Esophagus squamous epithelium (tissue), 5 donors: ENCODE measurements at regions not wholly inside any gene's neighbourhood (a gene's known extent, or its start where the extent isn't known, plus 50 kb on each side); places are given as distances from the start of the nearest gene placed in this dataset.

ENCODE experiments used
- DNase-seq: peaks from one replicate; lab custom pipeline; 2025; lab: John Stamatoyannopoulos, UW
- H3K27ac ChIP-seq, 4 donors: fragments of 200-600 bp; sonication (generic); one replicate each; pipeline ENCODE4 v1.5.1; 2016 to 2019; ENCODE audit warnings: mild to moderate bottlenecking in 1 of 4
- H3K27me3 ChIP-seq, 4 donors: fragments of 200-600 bp; sonication (generic); 1 replicate in 3 of 4; 2 replicates in 1 of 4; pipeline versions ENCODE4 v1.5.1 to v1.6.0; 2017 to 2021; ENCODE audit warnings: antibody characterized with exemption in 1 of 4
- H3K36me3 ChIP-seq, 3 donors: fragments of 200-600 bp; sonication (generic); one replicate each; pipeline ENCODE4 v1.5.1; 2016 to 2019
- H3K4me1 ChIP-seq, 3 donors: fragments of 200-600 bp; sonication (generic); one replicate each; pipeline ENCODE4 v1.5.1; 2017 to 2019
- H3K4me3 ChIP-seq, 4 donors: fragments of 200-600 bp; sonication (generic); 1 replicate in 3 of 4; 2 replicates in 1 of 4; pipeline ENCODE4 v1.5.1; 2016 to 2019; ENCODE audit warnings: mild to moderate bottlenecking in 2 of 4, moderate library complexity in 1 of 4
- H3K9me3 ChIP-seq, 3 donors: fragments of 200-600 bp; sonication (generic); one replicate each; pipeline ENCODE4 v1.5.1; 2016 to 2019
- POLR2A ChIP-seq, 4 donors: fragments of 450-650 bp; IDR thresholded peaks; one replicate each; pipeline ENCODE4 v1.6.1; 2017; ENCODE audit warnings: antibody characterized with exemption in 4 of 4, mild to moderate bottlenecking in 4 of 4, moderate library complexity in 3 of 4
- WGBS, 2 donors: methylation state at CpG; one replicate each; pipeline ENCODE4 v1.1.5; 2018; 5-methylcytosine and 5-hydroxymethylcytosine counted together
- intact Hi-C: fragments of 100-400 bp; cut with DNase I; formaldehyde crosslinking; loops from one replicate; pipeline ENCODE4 v1.15.0; 2022
- TF ChIP-seq, protein P1 (sequence below), 6 experiments: fragments of 450-650 bp in 4 of 6; fragments of 200-600 bp in 2 of 6; sonication (generic) in 2 of 6; IDR thresholded peaks; one replicate each; pipeline ENCODE4 v1.5.1; 2016 to 2019; ENCODE audit warnings: antibody characterized with exemption in 6 of 6, mild to moderate bottlenecking in 4 of 6, moderate library complexity in 4 of 6
- donor health status: DM: yes; HTN: yes; CAD: no.

DNA sequence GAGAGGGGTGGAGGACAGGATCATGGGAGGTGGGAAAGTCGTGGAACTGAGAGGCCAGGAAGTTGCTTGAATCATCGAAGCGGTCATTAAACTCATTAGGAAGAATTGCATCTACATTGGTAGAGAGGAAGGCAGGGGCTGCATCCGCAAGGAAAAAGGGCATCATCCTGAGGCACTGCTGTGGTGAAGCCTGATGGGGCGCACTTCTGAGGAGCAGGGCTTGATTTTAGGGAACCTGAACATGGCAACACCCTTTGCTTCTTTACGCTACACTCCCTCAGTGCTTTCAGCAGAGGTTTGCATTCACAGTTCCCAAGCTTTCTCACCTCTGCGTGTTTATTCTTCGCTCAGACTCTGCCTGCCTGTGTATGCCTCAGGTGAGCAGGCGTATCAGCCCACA is 352.0 kb upstream of the RAB6C start:
- no peaks in the 10 kb centered on the region for H3K36me3 ChIP-seq
- H3K27me3 ChIP-seq, result no peaks in the 10 kb centered on the region
- no peak overlapping the region for H3K27ac ChIP-seq
- TF ChIP-seq, protein P1, sequence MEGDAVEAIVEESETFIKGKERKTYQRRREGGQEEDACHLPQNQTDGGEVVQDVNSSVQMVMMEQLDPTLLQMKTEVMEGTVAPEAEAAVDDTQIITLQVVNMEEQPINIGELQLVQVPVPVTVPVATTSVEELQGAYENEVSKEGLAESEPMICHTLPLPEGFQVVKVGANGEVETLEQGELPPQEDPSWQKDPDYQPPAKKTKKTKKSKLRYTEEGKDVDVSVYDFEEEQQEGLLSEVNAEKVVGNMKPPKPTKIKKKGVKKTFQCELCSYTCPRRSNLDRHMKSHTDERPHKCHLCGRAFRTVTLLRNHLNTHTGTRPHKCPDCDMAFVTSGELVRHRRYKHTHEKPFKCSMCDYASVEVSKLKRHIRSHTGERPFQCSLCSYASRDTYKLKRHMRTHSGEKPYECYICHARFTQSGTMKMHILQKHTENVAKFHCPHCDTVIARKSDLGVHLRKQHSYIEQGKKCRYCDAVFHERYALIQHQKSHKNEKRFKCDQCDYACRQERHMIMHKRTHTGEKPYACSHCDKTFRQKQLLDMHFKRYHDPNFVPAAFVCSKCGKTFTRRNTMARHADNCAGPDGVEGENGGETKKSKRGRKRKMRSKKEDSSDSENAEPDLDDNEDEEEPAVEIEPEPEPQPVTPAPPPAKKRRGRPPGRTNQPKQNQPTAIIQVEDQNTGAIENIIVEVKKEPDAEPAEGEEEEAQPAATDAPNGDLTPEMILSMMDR (IDR thresholded peaks at IDR 0.05), result no peak
- TF ChIP-seq POLR2A (IDR thresholded peaks at IDR 0.05), result no peak
- 84 to 93% methylated on average over 9 of the region's 9 CpGs for WGBS, 2 donors
- no peaks in the 10 kb centered on the region for H3K4me1 ChIP-seq
- no peaks in the 10 kb centered on the region for H3K9me3 ChIP-seq
- no peak for DNase-seq
- intact Hi-C loops, result no loop called here
- H3K4me3 ChIP-seq, result no peak overlapping the region

DNA sequence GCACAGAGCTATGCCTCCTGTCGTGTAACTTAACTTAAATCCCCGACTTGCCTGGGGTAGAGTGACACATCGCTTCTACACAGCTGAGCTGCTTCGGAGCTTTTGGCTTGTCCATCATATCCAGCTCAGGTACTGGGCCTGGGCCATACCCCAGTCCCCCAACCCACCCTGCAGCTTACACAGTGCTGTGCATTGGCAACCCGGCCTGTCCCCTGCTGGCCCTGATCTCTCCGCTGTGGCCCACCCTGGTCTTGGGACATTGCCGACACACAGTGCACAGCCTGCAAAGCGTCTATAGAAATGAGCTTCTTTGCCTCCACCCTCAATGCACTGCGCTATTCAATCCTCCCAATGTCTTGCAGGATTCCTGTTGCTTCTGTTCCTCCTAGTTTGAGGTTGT is 342.8 kb upstream of the RAB6C start:
- Histone ChIP-seq H3K9me3 (no peaks in the 10 kb centered on the region), H3K4me3 (no peak overlapping the region), H3K4me1 (no peaks in the 10 kb centered on the region), H3K36me3 (no peaks in the 10 kb centered on the region), H3K27me3 (no peaks in the 10 kb centered on the region), H3K27ac (no peak overlapping the region)
- WGBS, 2 donors, result 84 to 94% methylated on average over 9 of the region's 9 CpGs
- no peak for DNase-seq
- intact Hi-C loops, result no loop called here
- TF ChIP-seq POLR2A (IDR thresholded peaks at IDR 0.05), result no peak
- TF ChIP-seq, protein P1 (IDR thresholded peaks at IDR 0.05), result no peak

DNA sequence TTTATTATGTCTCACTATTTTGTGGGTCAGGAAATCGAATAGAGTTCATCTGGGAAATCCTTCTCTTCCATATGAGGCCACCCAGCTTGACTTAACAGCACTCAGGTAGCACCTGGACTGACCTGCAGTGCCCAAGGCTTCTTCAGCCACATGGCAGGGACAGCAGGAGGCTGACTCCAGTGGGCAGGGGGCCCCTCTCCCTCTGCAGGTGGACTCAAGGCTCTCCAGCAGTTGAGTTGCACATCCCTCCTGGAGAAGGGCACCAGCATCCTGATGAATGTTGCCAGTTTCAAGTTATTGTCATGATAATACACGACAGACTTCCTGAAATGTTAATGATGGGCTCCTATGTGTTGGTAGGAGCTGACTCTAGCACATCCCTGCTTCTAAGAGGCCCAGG is 338.1 kb upstream of the RAB6C start:
- DNase-seq, result no peak
- H3K36me3 ChIP-seq, result no peaks in the 10 kb centered on the region
- no peak overlapping the region for H3K4me3 ChIP-seq
- H3K4me1 ChIP-seq, result no peaks in the 10 kb centered on the region
- TF ChIP-seq POLR2A (IDR thresholded peaks at IDR 0.05), result no peak
- TF ChIP-seq, protein P1 (IDR thresholded peaks at IDR 0.05), result no peak
- H3K9me3 ChIP-seq, result no peaks in the 10 kb centered on the region
- H3K27me3 ChIP-seq, result no peaks in the 10 kb centered on the region
- intact Hi-C loops, result no loop called here
- H3K27ac ChIP-seq, result no peak overlapping the region
- 66 to 70% methylated on average over 2 of the region's 2 CpGs for WGBS, 2 donors

DNA sequence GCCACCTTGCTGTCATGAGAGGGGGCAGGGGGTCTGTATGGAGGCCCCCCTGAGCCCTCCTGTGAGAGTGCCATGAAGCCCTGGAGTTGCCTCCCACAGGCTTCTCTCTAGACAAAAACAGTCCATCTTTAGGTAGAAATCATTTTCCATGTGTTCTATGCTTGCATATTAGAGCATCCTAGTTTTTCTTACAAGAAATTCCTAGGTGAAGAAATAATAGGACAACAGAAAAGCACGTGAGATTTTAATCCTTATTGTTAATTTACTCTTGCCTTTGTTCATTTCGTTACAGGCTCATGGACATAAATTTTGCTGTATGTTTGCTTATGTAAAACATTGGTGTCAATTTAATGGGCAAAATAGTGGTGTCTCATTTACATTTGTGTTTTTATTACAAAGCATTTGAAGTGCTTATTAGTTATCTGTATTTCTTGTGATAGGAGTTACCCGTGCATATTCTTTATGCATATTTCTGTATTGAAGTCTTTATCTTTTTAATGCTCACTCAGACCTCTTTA is 336.9 kb upstream of the RAB6C start:
- Histone ChIP-seq H3K4me3 (no peak overlapping the region), H3K4me1 (no peaks in the 10 kb centered on the region), H3K36me3 (no peaks in the 10 kb centered on the region), H3K9me3 (no peaks in the 10 kb centered on the region), H3K27me3 (no peaks in the 10 kb centered on the region), H3K27ac (no peak overlapping the region)
- DNase-seq, result no peak
- TF ChIP-seq, protein P1 (IDR thresholded peaks at IDR 0.05), result no peak
- TF ChIP-seq POLR2A (IDR thresholded peaks at IDR 0.05), result no peak
- intact Hi-C loops, result no loop called here
- WGBS, 2 donors, result 58 to 68% methylated on average over 3 of the region's 3 CpGs

DNA sequence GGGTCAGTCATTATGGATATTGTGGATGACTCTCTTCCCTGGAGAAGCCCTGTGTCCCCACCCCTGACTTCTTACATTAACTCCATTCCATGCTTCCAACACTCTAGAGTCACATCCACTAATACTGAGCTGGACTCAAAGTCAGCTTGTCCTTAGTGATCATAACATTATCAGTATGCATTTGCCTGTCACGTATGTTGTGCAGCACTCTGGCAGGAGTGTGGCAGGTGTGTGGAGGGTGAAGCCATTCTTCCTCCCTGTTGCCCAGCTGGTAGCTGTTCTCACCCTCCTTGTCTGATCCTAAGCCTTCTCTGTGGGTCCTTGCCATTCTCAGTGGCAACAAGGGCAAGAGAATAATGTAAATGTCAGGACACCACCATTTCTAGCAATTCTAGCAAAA is 334.1 kb upstream of the RAB6C start:
- H3K9me3 ChIP-seq, result no peaks in the 10 kb centered on the region
- no peak overlapping the region for H3K4me3 ChIP-seq
- DNase-seq, result no peak
- 80 to 100% methylated on average over 1 of the region's 1 CpG for WGBS, 2 donors
- H3K4me1 ChIP-seq, result no peaks in the 10 kb centered on the region
- no peaks in the 10 kb centered on the region for H3K36me3 ChIP-seq
- H3K27me3 ChIP-seq, result peaks cover 0 to 4% (median 0%) of the 10 kb centered on the region in 4 donors
- no peak for TF ChIP-seq POLR2A (IDR thresholded peaks at IDR 0.05)
- TF ChIP-seq, protein P1 (IDR thresholded peaks at IDR 0.05), result no peak
- intact Hi-C loops, result no loop called here
- no peak overlapping the region for H3K27ac ChIP-seq
